ENCODE measurements at regions not wholly inside any gene's neighbourhood (a gene's known extent, or its start where the extent isn't known, plus 50 kb on each side); places are given as distances from the start of the nearest gene placed in this dataset.
A peak's percentile ranks its signal among the peaks of the same experiment; 100 is the strongest.

DNA sequence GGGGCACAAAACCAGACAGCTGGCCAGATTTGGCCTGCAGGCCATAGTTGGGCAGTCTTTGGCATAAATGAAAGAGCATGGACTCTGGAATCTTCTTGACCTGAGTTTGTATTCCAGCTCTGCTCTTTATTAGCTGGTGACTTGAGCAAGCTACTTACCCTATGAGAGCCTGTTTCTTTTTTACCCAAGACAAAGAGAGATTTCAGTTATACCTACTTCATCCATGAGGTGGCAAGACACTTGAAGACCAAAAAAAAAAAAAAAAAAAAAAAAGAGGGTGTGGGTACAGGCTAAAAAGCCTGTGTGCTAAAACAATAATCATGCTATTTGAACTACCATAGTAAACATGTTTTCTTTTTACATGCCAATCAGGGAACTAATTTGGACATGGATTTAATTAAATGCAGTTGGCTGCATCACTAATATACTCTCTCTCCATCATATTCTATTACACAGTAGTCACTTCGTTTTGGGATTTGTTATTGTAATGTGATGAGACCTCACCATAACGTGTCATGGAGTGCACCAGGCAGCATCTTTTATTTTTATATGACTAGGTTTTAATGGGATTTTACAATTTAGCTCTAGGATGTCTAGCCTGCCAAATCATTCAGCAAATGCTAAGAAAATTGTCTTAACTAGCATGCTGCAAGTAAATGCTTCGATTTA lies 109.2 kb upstream of the FHIT start:
- H3K27ac ChIP-seq: no peak overlapping the region
- CTCF ChIA-PET: interaction anchor here (0.6 to 0.8 kb wide), 4 partner anchors 52 to 1074 kb away, joined by 3 to 6 read pairs (median 3); no protein-coding TSS in a partner anchor
- POLR2A ChIA-PET (ENCODE audit: low non-redundant PET): no interaction called here
- TF ChIP-seq, protein P1, sequence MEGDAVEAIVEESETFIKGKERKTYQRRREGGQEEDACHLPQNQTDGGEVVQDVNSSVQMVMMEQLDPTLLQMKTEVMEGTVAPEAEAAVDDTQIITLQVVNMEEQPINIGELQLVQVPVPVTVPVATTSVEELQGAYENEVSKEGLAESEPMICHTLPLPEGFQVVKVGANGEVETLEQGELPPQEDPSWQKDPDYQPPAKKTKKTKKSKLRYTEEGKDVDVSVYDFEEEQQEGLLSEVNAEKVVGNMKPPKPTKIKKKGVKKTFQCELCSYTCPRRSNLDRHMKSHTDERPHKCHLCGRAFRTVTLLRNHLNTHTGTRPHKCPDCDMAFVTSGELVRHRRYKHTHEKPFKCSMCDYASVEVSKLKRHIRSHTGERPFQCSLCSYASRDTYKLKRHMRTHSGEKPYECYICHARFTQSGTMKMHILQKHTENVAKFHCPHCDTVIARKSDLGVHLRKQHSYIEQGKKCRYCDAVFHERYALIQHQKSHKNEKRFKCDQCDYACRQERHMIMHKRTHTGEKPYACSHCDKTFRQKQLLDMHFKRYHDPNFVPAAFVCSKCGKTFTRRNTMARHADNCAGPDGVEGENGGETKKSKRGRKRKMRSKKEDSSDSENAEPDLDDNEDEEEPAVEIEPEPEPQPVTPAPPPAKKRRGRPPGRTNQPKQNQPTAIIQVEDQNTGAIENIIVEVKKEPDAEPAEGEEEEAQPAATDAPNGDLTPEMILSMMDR (conservative IDR thresholded peaks at IDR 0.05; ENCODE audit: low read depth): no peak
- DNase-seq (ENCODE audit: low spot score): no peak

GRCh38 chr3:61369678-61370077 lies 118.4 kb upstream of the FHIT start:
- TF ChIP-seq, protein P1 (conservative IDR thresholded peaks at IDR 0.05; ENCODE audit: low read depth): no peak
- ChIA-PET POLR2A (ENCODE audit: low non-redundant PET) (no interaction called here), CTCF (no interaction called here)
- no peak for DNase-seq (ENCODE audit: low spot score)
- H3K27ac ChIP-seq: no peak overlapping the region

DNA sequence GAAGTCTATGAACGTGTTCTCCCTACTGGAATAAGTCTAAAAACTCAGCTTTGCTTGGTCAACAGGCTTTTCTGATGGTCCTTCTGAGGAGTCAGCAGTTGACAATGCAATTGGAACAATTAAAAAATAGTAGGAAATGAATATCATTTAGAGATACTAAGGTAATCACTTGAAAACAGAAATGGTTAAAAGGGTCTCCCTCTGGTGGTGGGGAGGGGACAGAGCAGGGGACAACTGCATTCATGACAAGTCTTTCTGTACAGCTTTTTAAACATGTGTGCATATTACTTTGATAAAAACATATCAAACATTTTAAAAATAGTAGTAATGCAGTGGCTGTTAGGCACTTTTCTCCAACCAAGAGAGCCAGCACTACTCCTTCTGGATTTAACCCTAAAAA lies 119.9 kb upstream of the FHIT start:
- CTCF ChIA-PET: no interaction called here
- TF ChIP-seq, protein P1 (conservative IDR thresholded peaks at IDR 0.05; ENCODE audit: low read depth): peak; percentile 27; the same call in 1 of the 2 replicates
- H3K27ac ChIP-seq: no peak overlapping the region
- peak; percentile 11 for DNase-seq (ENCODE audit: low spot score)
- POLR2A ChIA-PET (ENCODE audit: low non-redundant PET): no interaction called here

GRCh38 chr3:61372723-61373122 lies 121.5 kb upstream of the FHIT start:
- POLR2A ChIA-PET (ENCODE audit: low non-redundant PET): no interaction called here
- DNase-seq (ENCODE audit: low spot score): no peak
- no peak overlapping the region for H3K27ac ChIP-seq
- TF ChIP-seq, protein P1 (conservative IDR thresholded peaks at IDR 0.05; ENCODE audit: low read depth): no peak
- CTCF ChIA-PET: interaction anchor here (1.1 kb wide), 1 partner anchor 9 kb away, joined by 4 read pairs; no protein-coding TSS in a partner anchor

GRCh38 chr3:61378311-61378710 lies 127.1 kb upstream of the FHIT start:
- ChIA-PET POLR2A (ENCODE audit: low non-redundant PET) (no interaction called here), CTCF (no interaction called here)
- H3K27ac ChIP-seq: no peak overlapping the region
- TF ChIP-seq, protein P1 (conservative IDR thresholded peaks at IDR 0.05; ENCODE audit: low read depth): no peak
- DNase-seq (ENCODE audit: low spot score): no peak

GRCh38 chr3:61381745-61382392 lies 130.6 kb upstream of the FHIT start:
- CTCF ChIA-PET: interaction anchor here (0.6 to 1.1 kb wide), 3 partner anchors 9 to 1786 kb away, joined by 3 to 4 read pairs (median 4); no protein-coding TSS in a partner anchor
- peak; percentile 26 for DNase-seq (ENCODE audit: low spot score)
- no peak overlapping the region for H3K27ac ChIP-seq
- POLR2A ChIA-PET (ENCODE audit: low non-redundant PET): no interaction called here
- TF ChIP-seq, protein P1 (conservative IDR thresholded peaks at IDR 0.05; ENCODE audit: low read depth): peak; percentile 68
